Esophagus muscularis mucosa (tissue), 4 donors: ENCODE measurements at regions not wholly inside any gene's neighbourhood (a gene's known extent, or its start where the extent isn't known, plus 50 kb on each side); places are given as distances from the start of the nearest gene placed in this dataset.

Experiments used
- EP300 ChIP-seq: sonication (generic); formaldehyde crosslinking; IDR thresholded peaks from one replicate; pipeline ENCODE4 v1.6.1; 2017; ENCODE audit warnings: antibody characterized with exemption
- POLR2A ChIP-seq: fragments of 450-650 bp; IDR thresholded peaks from one replicate; pipeline ENCODE4 v1.6.1; 2017; ENCODE audit warnings: antibody characterized with exemption, moderate library complexity, mild to moderate bottlenecking, low read depth
- POLR2AphosphoS5 ChIP-seq, 2 donors: sonication (generic); formaldehyde crosslinking; IDR thresholded peaks; one replicate each; pipeline ENCODE4 v1.6.1; 2017; ENCODE audit warnings: antibody characterized with exemption in 2 of 2
- TF ChIP-seq, protein P1 (sequence below), 3 experiments: fragments of 200-600 bp in 2 of 3; fragments of 450-650 bp in 1 of 3; sonication (generic) in 2 of 3; IDR thresholded peaks; one replicate each; pipeline ENCODE4 v1.5.1; 2017 to 2019; ENCODE audit warnings: antibody characterized with exemption in 3 of 3, mild to moderate bottlenecking in 2 of 3, moderate library complexity in 1 of 3

DNA sequence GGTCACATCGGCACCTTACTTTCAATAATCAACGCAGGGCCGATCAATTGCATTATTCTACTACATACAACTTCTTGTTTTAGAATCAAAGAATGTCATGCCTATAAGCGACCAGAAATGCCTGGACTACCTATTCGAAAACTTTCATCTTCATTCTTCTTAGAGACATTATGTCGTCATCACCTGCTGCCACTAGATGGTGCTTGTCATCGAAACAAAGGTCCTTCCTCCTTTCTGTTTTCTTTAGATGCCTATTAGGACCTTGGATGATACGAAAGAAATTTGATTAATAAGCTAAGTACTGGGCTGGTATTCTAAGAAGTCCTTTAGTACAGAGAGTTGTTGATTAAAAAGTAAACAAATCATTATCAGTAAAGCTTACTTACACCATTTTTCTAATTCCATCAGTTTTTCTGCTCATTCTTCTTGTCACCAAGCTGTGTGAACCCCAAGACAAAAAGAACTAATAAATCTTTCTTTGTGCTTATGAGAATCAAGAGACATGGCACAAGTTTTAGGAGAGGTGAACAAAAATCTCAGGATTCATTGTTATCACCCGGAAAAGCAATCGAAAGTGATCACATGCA lies 154.5 kb upstream of the SLC4A4 start:
- TF ChIP-seq EP300: no peak
- TF ChIP-seq, protein P1, sequence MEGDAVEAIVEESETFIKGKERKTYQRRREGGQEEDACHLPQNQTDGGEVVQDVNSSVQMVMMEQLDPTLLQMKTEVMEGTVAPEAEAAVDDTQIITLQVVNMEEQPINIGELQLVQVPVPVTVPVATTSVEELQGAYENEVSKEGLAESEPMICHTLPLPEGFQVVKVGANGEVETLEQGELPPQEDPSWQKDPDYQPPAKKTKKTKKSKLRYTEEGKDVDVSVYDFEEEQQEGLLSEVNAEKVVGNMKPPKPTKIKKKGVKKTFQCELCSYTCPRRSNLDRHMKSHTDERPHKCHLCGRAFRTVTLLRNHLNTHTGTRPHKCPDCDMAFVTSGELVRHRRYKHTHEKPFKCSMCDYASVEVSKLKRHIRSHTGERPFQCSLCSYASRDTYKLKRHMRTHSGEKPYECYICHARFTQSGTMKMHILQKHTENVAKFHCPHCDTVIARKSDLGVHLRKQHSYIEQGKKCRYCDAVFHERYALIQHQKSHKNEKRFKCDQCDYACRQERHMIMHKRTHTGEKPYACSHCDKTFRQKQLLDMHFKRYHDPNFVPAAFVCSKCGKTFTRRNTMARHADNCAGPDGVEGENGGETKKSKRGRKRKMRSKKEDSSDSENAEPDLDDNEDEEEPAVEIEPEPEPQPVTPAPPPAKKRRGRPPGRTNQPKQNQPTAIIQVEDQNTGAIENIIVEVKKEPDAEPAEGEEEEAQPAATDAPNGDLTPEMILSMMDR (IDR thresholded peaks at IDR 0.05): peak; percentile 53 to 61 (median 58)
- TF ChIP-seq POLR2AphosphoS5 (IDR thresholded peaks at IDR 0.05): no peak
- no peak for TF ChIP-seq POLR2A
